ENCODE measurements at regions not wholly inside any gene's neighbourhood (a gene's known extent, or its start where the extent isn't known, plus 50 kb on each side); places are given as distances from the start of the nearest gene placed in this dataset.

DNA sequence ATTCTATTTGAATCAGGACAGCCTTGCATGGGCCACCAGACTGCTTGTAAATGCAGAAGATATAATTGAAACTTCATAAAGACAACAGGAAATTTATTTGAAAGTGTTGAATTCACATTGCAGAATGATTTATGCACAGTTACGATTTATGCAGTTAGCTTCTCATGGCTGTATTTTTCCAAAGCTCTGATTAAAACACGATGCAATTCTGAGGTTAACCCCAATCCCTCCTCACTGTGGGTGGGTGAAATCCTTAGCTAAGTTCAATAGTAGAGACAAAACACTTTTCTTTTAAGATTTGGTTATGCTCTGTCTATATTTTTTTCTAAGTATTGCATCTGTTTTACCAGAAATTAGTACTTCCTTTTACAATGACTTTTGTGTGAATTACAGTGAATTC is 728.8 kb upstream of the IGFBP3 start:
- H3K4me3 ChIP-seq (ENCODE audit: low read depth, low read length) = no peak overlapping the region
- DNase-seq (ENCODE audit: low read depth) = no peak
- TF ChIP-seq, protein P1, sequence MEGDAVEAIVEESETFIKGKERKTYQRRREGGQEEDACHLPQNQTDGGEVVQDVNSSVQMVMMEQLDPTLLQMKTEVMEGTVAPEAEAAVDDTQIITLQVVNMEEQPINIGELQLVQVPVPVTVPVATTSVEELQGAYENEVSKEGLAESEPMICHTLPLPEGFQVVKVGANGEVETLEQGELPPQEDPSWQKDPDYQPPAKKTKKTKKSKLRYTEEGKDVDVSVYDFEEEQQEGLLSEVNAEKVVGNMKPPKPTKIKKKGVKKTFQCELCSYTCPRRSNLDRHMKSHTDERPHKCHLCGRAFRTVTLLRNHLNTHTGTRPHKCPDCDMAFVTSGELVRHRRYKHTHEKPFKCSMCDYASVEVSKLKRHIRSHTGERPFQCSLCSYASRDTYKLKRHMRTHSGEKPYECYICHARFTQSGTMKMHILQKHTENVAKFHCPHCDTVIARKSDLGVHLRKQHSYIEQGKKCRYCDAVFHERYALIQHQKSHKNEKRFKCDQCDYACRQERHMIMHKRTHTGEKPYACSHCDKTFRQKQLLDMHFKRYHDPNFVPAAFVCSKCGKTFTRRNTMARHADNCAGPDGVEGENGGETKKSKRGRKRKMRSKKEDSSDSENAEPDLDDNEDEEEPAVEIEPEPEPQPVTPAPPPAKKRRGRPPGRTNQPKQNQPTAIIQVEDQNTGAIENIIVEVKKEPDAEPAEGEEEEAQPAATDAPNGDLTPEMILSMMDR (IDR thresholded peaks at IDR 0.05; ENCODE audit: low read depth, low read length, missing control alignments) = no peak

DNA sequence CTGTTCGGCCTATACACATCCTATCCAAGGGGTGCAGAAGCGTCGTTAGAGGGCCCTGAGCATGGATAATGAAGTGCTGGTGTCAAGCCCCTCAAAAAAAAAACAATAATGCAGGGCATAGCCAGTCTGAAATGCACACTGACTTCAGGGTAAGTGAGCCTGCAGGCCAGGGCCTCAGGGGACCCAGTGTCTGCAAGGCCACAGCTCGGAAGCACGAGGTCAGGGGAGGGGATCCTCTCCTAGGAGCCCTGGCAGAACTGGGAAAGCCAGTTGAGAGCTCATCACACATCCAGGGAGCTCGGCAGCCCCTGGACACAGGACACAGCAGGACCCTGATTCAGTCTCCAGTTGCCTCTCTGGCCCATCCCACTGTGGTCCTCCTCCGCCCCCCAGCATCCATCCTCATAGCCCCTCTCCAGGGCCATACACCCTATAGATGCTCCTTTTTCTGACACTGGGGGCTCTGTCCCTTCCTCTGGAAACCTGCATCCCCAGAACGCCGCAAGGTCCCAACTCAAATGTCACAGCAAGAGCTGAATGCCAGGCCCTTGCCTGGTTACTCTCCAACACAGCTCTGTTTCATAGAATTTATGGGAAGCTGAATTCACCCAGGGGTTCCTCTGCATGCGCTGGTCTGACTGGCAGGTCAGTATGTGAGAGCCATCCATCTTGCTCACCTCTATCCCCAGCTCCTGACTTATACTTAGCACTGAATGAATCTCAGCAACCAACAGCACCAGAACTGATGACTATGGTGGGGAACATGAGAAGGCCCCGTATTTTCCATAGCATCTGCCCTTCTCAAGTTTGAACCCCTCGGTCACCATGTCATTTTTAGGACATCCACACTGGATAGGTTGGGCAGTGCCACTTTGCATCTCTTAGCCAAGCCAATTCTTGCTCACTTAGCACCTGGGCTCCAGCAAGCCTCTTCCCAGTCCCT is 717.0 kb upstream of the IGFBP3 start:
- no peak for DNase-seq (ENCODE audit: low read depth)
- TF ChIP-seq, protein P1 (IDR thresholded peaks at IDR 0.05; ENCODE audit: low read depth, low read length, missing control alignments) = no peak
- H3K4me3 ChIP-seq (ENCODE audit: low read depth, low read length) = no peak overlapping the region

DNA sequence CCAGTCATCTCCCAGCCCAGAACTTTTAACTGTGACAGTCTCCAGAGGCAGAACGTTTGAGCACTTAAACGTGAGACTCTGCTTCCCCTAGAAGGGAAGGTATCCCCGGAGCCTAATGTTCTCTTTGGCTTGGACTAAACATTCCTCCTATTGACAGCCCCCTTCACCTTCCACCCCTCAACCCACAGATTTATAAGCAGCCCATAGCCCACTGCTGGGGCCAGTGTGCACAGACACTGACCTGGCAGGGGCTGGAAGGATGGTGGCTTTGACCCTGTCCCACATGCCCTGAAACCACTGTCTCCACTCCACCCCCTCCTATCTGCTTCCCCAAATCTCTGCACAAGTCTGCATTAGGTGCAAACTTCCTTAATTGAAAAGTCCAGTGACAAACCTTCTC is 715.0 kb upstream of the IGFBP3 start:
- TF ChIP-seq, protein P1 (IDR thresholded peaks at IDR 0.05; ENCODE audit: low read depth, low read length, missing control alignments) = no peak
- H3K4me3 ChIP-seq (ENCODE audit: low read depth, low read length) = no peak overlapping the region
- DNase-seq (ENCODE audit: low read depth) = no peak

DNA sequence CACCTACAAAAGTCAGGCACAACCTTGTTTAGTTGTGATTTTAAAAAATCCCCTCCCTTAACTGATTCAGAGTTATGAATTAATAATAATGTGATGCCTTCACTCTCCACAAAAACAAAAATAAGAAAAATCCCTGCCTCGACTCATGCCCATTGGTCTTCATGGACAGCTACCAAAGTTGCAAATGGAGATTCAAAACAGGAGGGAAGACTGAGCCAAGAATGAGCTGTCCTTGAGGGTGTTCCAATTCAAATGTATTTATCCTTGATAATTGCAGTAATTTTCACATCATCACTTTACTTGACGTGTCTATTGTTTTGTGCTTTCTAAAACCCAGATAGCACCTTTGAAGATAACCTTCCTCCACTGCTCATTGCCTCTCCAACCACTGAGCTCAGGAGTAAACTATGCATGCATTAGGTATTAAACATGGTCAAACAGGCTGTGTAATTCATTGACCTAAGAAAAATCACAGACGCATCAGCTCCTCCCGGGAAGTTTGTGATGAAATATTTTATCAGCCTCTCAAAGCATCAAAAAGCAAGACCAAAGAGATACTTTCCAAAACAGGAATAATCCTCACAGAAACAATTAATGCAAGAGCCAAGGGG is 712.7 kb upstream of the IGFBP3 start:
- DNase-seq (ENCODE audit: low read depth) = no peak
- H3K4me3 ChIP-seq (ENCODE audit: low read depth, low read length) = no peak overlapping the region
- TF ChIP-seq, protein P1 (IDR thresholded peaks at IDR 0.05; ENCODE audit: low read depth, low read length, missing control alignments) = no peak

DNA sequence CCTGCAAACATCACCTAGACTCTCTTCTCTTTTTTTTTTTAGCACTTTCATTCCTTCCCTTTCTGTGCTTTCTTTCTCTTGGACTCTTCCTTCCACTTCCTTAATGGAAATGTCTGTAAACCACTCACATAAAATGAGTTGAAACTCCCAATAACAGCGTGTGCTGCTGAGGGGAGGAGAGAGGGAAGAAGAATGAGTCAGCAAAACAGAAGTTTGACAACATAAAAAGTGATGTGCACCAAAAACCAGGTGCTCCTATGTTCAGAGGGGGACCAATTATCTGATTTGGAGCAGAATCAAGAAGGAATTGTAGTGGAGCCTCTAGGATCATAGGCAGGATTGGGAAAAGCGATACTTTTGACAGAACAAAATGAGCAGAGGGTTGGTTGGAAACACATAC is 712.1 kb upstream of the IGFBP3 start:
- DNase-seq (ENCODE audit: low read depth) = no peak
- TF ChIP-seq, protein P1 (IDR thresholded peaks at IDR 0.05; ENCODE audit: low read depth, low read length, missing control alignments) = no peak
- no peak overlapping the region for H3K4me3 ChIP-seq (ENCODE audit: low read depth, low read length)

DNA sequence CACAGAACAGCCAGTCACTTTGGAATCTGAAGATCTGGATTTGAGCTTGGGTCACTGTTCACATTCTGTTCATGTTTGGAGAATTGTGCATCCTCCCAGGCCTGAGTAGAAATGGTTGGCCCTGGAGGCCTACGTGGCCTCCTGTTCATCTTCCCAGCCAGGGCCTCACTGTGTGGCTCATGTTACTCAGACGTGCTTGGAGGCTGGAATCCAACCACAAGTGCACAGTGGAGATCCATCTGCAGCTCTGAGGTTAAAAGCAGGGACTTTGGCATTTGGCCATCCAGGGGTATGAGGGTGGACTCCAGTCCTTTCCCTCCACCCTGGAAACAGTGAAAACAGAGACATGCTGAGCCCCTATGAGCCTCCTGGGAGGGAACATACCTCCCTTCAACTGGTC is 709.0 kb upstream of the IGFBP3 start:
- no peak for DNase-seq (ENCODE audit: low read depth)
- no peak overlapping the region for H3K4me3 ChIP-seq (ENCODE audit: low read depth, low read length)
- TF ChIP-seq, protein P1 (IDR thresholded peaks at IDR 0.05; ENCODE audit: low read depth, low read length, missing control alignments) = no peak
